Esophagus squamous epithelium (tissue), 5 donors: ENCODE measurements at regions not wholly inside any gene's neighbourhood (a gene's known extent, or its start where the extent isn't known, plus 50 kb on each side); places are given as distances from the start of the nearest gene placed in this dataset.

Source experiments
- DNase-seq: peaks from one replicate; lab custom pipeline; 2025; lab: John Stamatoyannopoulos, UW
- H3K27ac ChIP-seq, 4 donors: fragments of 200-600 bp; sonication (generic); one replicate each; pipeline ENCODE4 v1.5.1; 2016 to 2019; ENCODE audit warnings: mild to moderate bottlenecking in 1 of 4
- H3K27me3 ChIP-seq, 4 donors: fragments of 200-600 bp; sonication (generic); 1 replicate in 3 of 4; 2 replicates in 1 of 4; pipeline versions ENCODE4 v1.5.1 to v1.6.0; 2017 to 2021; ENCODE audit warnings: antibody characterized with exemption in 1 of 4
- H3K36me3 ChIP-seq, 3 donors: fragments of 200-600 bp; sonication (generic); one replicate each; pipeline ENCODE4 v1.5.1; 2016 to 2019
- H3K4me1 ChIP-seq, 3 donors: fragments of 200-600 bp; sonication (generic); one replicate each; pipeline ENCODE4 v1.5.1; 2017 to 2019
- H3K4me3 ChIP-seq, 4 donors: fragments of 200-600 bp; sonication (generic); 1 replicate in 3 of 4; 2 replicates in 1 of 4; pipeline ENCODE4 v1.5.1; 2016 to 2019; ENCODE audit warnings: mild to moderate bottlenecking in 2 of 4, moderate library complexity in 1 of 4
- H3K9me3 ChIP-seq, 3 donors: fragments of 200-600 bp; sonication (generic); one replicate each; pipeline ENCODE4 v1.5.1; 2016 to 2019
- POLR2A ChIP-seq, 4 donors: fragments of 450-650 bp; IDR thresholded peaks; one replicate each; pipeline ENCODE4 v1.6.1; 2017; ENCODE audit warnings: antibody characterized with exemption in 4 of 4, mild to moderate bottlenecking in 4 of 4, moderate library complexity in 3 of 4
- WGBS, 2 donors: methylation state at CpG; one replicate each; pipeline ENCODE4 v1.1.5; 2018; 5-methylcytosine and 5-hydroxymethylcytosine counted together
- intact Hi-C: fragments of 100-400 bp; cut with DNase I; formaldehyde crosslinking; loops from one replicate; pipeline ENCODE4 v1.15.0; 2022
- TF ChIP-seq, protein P1 (sequence below), 6 experiments: fragments of 450-650 bp in 4 of 6; fragments of 200-600 bp in 2 of 6; sonication (generic) in 2 of 6; IDR thresholded peaks; one replicate each; pipeline ENCODE4 v1.5.1; 2016 to 2019; ENCODE audit warnings: antibody characterized with exemption in 6 of 6, mild to moderate bottlenecking in 4 of 6, moderate library complexity in 4 of 6
- donor health status: DM: yes; HTN: yes; CAD: no.

DNA sequence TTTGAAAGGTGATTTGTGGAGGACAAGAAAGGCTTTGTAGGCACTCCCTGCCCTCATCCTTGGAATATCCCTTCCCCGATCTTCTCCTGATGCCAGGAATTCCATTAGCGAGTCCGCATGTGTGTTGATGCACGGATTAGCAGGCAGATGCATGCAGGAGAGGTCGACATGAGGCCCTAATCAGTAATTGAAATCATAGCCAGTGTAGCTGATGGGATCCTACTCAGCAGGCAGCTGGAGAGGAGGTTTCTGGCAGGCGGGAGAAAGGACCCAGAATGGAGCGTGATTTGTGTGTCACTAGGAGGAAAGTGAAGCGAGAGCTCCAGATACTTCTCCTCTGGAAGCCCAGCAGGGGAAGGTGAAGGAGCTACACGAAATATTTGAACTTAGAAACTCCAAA is 196.3 kb upstream of the CDH11 start:
- intact Hi-C loops, result no loop called here
- TF ChIP-seq, protein P1, sequence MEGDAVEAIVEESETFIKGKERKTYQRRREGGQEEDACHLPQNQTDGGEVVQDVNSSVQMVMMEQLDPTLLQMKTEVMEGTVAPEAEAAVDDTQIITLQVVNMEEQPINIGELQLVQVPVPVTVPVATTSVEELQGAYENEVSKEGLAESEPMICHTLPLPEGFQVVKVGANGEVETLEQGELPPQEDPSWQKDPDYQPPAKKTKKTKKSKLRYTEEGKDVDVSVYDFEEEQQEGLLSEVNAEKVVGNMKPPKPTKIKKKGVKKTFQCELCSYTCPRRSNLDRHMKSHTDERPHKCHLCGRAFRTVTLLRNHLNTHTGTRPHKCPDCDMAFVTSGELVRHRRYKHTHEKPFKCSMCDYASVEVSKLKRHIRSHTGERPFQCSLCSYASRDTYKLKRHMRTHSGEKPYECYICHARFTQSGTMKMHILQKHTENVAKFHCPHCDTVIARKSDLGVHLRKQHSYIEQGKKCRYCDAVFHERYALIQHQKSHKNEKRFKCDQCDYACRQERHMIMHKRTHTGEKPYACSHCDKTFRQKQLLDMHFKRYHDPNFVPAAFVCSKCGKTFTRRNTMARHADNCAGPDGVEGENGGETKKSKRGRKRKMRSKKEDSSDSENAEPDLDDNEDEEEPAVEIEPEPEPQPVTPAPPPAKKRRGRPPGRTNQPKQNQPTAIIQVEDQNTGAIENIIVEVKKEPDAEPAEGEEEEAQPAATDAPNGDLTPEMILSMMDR (IDR thresholded peaks at IDR 0.05), result no peak
- TF ChIP-seq POLR2A (IDR thresholded peaks at IDR 0.05), result no peak
- H3K36me3 ChIP-seq, result no peaks in the 10 kb centered on the region
- no peak overlapping the region for H3K27ac ChIP-seq
- no peaks in the 10 kb centered on the region for H3K27me3 ChIP-seq
- no peak overlapping the region for H3K4me3 ChIP-seq
- 49 to 73% methylated on average over 8 to 9 of the region's 9 CpGs for WGBS, 2 donors
- no peak for DNase-seq
- peaks cover 0 to 5% (median 0%) of the 10 kb centered on the region in 3 donors for H3K4me1 ChIP-seq
- H3K9me3 ChIP-seq, result no peaks in the 10 kb centered on the region

DNA sequence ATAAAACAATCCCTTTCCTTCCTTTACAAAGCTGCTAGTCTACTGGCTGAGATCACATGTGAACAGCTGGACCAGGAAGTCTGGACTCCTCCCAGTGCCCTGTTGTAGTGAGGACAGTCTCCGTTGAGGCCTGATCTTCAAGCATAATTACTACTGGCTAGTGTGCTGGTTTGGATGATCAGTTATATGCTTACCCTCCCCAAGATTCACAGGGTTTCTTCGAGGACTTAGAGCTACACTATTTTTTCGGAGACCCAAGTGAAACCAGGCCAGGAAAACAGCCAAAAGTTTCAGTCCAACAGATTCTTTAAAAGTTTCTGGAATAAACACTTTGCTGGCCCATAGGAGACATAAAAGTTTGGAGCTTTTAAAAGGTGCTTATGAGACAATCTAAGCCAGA is 194.9 kb upstream of the CDH11 start:
- Histone ChIP-seq H3K4me3 (no peak overlapping the region), H3K4me1 (peaks cover 0 to 5% (median 0%) of the 10 kb centered on the region in 3 donors), H3K27me3 (no peaks in the 10 kb centered on the region), H3K27ac (no peak overlapping the region), H3K36me3 (no peaks in the 10 kb centered on the region), H3K9me3 (no peaks in the 10 kb centered on the region)
- intact Hi-C loops, result no loop called here
- TF ChIP-seq, protein P1 (IDR thresholded peaks at IDR 0.05), result no peak
- TF ChIP-seq POLR2A (IDR thresholded peaks at IDR 0.05), result no peak
- WGBS, 2 donors, result 46 to 56% methylated on average over 3 of the region's 3 CpGs
- no peak for DNase-seq

DNA sequence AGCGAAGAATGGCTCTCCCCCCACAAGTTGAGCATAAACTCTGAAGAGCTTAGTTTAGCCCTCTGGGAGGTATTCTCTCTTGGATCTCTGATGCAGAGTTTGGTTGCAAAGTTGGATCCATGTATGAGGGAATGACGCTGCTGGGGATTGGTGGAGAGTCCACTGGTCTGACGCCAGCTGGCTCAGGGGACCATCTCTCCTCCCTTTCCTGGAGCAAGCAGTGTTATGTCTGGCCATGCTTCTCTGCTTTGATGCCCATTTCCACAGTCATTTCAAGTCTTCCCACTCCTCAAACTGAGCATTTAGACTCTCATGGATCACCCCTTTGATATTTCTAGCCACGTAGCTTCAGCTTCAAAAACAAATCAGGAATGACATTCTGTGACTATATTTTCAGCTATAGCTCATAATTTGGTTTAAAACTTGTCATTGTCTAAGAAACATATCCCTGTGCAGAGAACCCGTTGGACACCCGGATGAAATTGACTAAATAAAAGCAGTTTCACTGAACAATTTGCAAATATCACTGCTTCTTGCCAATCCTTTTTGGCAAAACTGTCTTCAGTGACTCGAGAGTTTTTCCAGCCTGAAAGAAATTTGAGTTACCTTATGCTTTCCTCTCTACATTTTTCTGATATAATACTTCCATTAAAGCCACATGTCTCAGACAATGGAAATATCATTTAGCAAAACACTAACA is 193.4 kb upstream of the CDH11 start:
- 35 to 50% methylated on average over 6 to 7 of the region's 7 CpGs for WGBS, 2 donors
- no peak for DNase-seq
- Histone ChIP-seq H3K9me3 (no peaks in the 10 kb centered on the region), H3K4me1 (peaks cover 0 to 5% (median 0%) of the 10 kb centered on the region in 3 donors), H3K27ac (no peak overlapping the region), H3K27me3 (no peaks in the 10 kb centered on the region), H3K36me3 (no peaks in the 10 kb centered on the region), H3K4me3 (no peak overlapping the region)
- intact Hi-C loops, result no loop called here
- TF ChIP-seq POLR2A (IDR thresholded peaks at IDR 0.05), result no peak
- TF ChIP-seq, protein P1 (IDR thresholded peaks at IDR 0.05), result no peak

DNA sequence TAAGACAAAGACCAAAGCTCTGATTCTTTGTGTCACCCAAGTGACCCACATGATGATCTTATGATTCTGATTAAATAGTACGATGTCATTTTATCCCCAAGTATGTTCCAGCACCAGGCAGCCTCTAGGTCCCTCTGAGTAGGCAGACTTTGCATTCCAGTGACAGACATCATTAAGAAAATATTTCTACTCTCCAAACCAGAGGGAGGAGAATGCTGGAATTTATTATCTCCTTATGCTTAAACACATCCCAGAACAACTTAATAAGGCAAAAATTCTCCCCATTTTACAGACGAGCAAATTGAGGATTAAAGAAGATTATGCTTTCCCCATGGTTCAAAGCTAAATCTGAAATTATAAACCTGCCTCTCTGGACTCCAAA is 192.8 kb upstream of the CDH11 start:
- Histone ChIP-seq H3K27ac (no peak overlapping the region), H3K27me3 (no peaks in the 10 kb centered on the region), H3K4me1 (peaks cover 0 to 5% (median 0%) of the 10 kb centered on the region in 3 donors), H3K4me3 (no peak overlapping the region), H3K36me3 (no peaks in the 10 kb centered on the region), H3K9me3 (no peaks in the 10 kb centered on the region)
- 46 to 62% methylated on average over 2 of the region's 2 CpGs for WGBS, 2 donors
- no peak for DNase-seq
- intact Hi-C loops, result no loop called here
- no peak for TF ChIP-seq POLR2A (IDR thresholded peaks at IDR 0.05)
- TF ChIP-seq, protein P1 (IDR thresholded peaks at IDR 0.05), result no peak

DNA sequence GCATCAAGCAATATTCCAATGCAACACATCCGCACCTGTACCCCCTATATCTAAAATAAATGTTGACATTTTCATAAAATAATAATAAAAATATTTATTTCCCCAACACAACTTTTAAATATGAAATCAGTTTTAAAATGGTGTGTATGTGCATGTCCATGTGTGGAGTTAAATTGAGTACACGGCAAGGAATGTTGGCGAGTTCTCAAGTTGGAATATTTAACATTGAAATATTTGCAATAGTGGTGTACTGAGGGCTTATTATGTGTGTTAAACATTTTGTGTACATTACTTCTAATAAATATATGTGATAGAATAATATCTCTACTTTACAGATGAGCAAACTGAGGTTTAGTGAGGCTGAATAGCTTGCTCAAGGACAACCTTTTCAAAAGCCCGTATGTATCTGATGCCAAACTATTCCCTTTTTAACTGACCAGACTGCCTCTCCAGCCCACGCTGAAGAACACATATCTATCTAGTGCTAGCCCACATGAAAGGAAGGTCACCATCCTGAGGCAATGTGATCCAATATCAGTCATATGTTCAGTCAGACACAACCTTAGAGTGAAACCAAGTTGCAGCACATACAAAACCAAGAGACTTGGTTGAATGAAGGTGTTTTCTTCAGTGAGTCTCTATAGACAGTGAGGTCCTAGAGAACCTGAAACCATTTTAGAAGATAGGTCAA is 192.2 kb upstream of the CDH11 start:
- Histone ChIP-seq H3K27ac (no peak overlapping the region), H3K36me3 (no peaks in the 10 kb centered on the region), H3K4me3 (no peak overlapping the region), H3K9me3 (no peaks in the 10 kb centered on the region), H3K27me3 (no peaks in the 10 kb centered on the region), H3K4me1 (peaks cover 0 to 5% (median 0%) of the 10 kb centered on the region in 3 donors)
- WGBS, 2 donors, result 78 to 92% methylated on average over 5 of the region's 5 CpGs
- intact Hi-C loops, result no loop called here
- DNase-seq, result no peak
- no peak for TF ChIP-seq POLR2A (IDR thresholded peaks at IDR 0.05)
- TF ChIP-seq, protein P1 (IDR thresholded peaks at IDR 0.05), result no peak
